Osteoblast (primary cell): ENCODE measurements at regions not wholly inside any gene's neighbourhood (a gene's known extent, or its start where the extent isn't known, plus 50 kb on each side); places are given as distances from the start of the nearest gene placed in this dataset.
A peak's percentile ranks its signal among the peaks of the same experiment; 100 is the strongest.

ENCODE experiments used
- DNase-seq: peaks from one replicate; pipeline ENCODE4 v3.0.0; 2011; ENCODE audit warnings: low spot score, mixed read lengths; ENCODE audit not compliant: insufficient read length; ENCODE audit errors: missing footprints
- H2AFZ ChIP-seq: 2 replicates; pipeline ENCODE4 v1.6.0; 2011; ENCODE audit warnings: mild to moderate bottlenecking, low read length
- H3K27ac ChIP-seq: 2 replicates; pipeline ENCODE4 v1.5.1; 2011; ENCODE audit warnings: mild to moderate bottlenecking, low read depth, low read length, moderate library complexity
- H3K27me3 ChIP-seq: 2 replicates; pipeline ENCODE4 v1.6.0; 2012; ENCODE audit warnings: mild to moderate bottlenecking, control low read depth, inconsistent platforms, low read length, moderate library complexity; ENCODE audit not compliant: insufficient read depth
- H3K36me3 ChIP-seq: 2 replicates; pipeline ENCODE4 v1.5.1; 2011; ENCODE audit warnings: mild to moderate bottlenecking, low read length, control low read depth, moderate library complexity; ENCODE audit not compliant: insufficient read depth
- H3K4me1 ChIP-seq: 2 replicates; pipeline ENCODE4 v1.5.1; 2011; ENCODE audit warnings: mild to moderate bottlenecking, low read length, control low read depth, moderate library complexity; ENCODE audit not compliant: insufficient read depth
- H3K4me2 ChIP-seq: 2 replicates; pipeline ENCODE4 v1.6.0; 2011; ENCODE audit warnings: mild to moderate bottlenecking, low read length; ENCODE audit not compliant: insufficient read depth
- H3K4me3 ChIP-seq: fragments of 200-600 bp; sonication (generic); 3 replicates; pipeline ENCODE4 v1.5.1; 2012; ENCODE audit warnings: mild to moderate bottlenecking, low read length, inconsistent platforms; ENCODE audit not compliant: insufficient read depth
- H3K79me2 ChIP-seq: 2 replicates; pipeline ENCODE4 v1.6.0; 2012; ENCODE audit warnings: mild to moderate bottlenecking, low read length, control low read depth, inconsistent platforms; ENCODE audit not compliant: insufficient read depth
- H3K9me3 ChIP-seq: 2 replicates; pipeline ENCODE4 v1.5.1; 2011; ENCODE audit warnings: low read depth, low read length, control low read depth
- H4K20me1 ChIP-seq: 2 replicates; pipeline ENCODE4 v1.6.0; 2012; ENCODE audit warnings: mild to moderate bottlenecking, low read length, control low read depth; ENCODE audit not compliant: insufficient read depth
- CTCF ChIP-seq: IDR thresholded peaks from 2 replicates; pipeline ENCODE4 v1.5.1; 2011; ENCODE audit warnings: mild to moderate bottlenecking, low read depth, low read length, moderate library complexity; ENCODE audit errors: extremely low read depth

- H3K27ac ChIP-seq, result no peak overlapping the region
- TF ChIP-seq CTCF, result no peak
- no peak overlapping the region for H3K4me3 ChIP-seq
- no peaks in the 10 kb centered on the region for H4K20me1 ChIP-seq
- DNase-seq, result no peak
- H3K4me2 ChIP-seq, result no peak overlapping the region
- no peaks in the 10 kb centered on the region for H3K36me3 ChIP-seq
- H2AFZ ChIP-seq, result no peak overlapping the region
- no peaks in the 10 kb centered on the region for H3K27me3 ChIP-seq
- no peaks in the 10 kb centered on the region for H3K9me3 ChIP-seq
- no peaks in the 10 kb centered on the region for H3K79me2 ChIP-seq
- no peaks in the 10 kb centered on the region for H3K4me1 ChIP-seq
Observed at GRCh38 chr4:104022226-104022625, 302.4 kb upstream of the TACR3 start.

- Histone ChIP-seq H2AFZ (no peak overlapping the region), H3K4me1 (no peaks in the 10 kb centered on the region), H3K79me2 (no peaks in the 10 kb centered on the region), H3K27me3 (no peaks in the 10 kb centered on the region), H3K9me3 (no peaks in the 10 kb centered on the region), H3K4me3 (no peak overlapping the region), H3K4me2 (no peak overlapping the region), H3K27ac (no peak overlapping the region), H3K36me3 (no peaks in the 10 kb centered on the region), H4K20me1 (no peaks in the 10 kb centered on the region)
- no peak for DNase-seq
- no peak for TF ChIP-seq CTCF
Observed at GRCh38 chr4:104020641-104021040, 300.9 kb upstream of the TACR3 start.

GRCh38 chr4:104017213-104017612, 297.4 kb upstream of the TACR3 start:
- Histone ChIP-seq H3K36me3 (no peaks in the 10 kb centered on the region), H3K27ac (no peak overlapping the region), H2AFZ (no peak overlapping the region), H3K27me3 (no peaks in the 10 kb centered on the region), H3K9me3 (peaks cover 2% of the 10 kb centered on the region), H3K79me2 (no peaks in the 10 kb centered on the region), H3K4me3 (no peak overlapping the region), H3K4me2 (no peak overlapping the region), H3K4me1 (no peaks in the 10 kb centered on the region), H4K20me1 (no peaks in the 10 kb centered on the region)
- no peak for TF ChIP-seq CTCF
- no peak for DNase-seq

GRCh38 chr4:104015680-104016079, 295.9 kb upstream of the TACR3 start:
- peaks cover 2% of the 10 kb centered on the region for H3K9me3 ChIP-seq
- no peaks in the 10 kb centered on the region for H3K27me3 ChIP-seq
- H4K20me1 ChIP-seq, result no peaks in the 10 kb centered on the region
- H2AFZ ChIP-seq, result no peak overlapping the region
- H3K4me3 ChIP-seq, result no peak overlapping the region
- peak; percentile 22 for DNase-seq
- no peak overlapping the region for H3K27ac ChIP-seq
- H3K36me3 ChIP-seq, result no peaks in the 10 kb centered on the region
- H3K4me1 ChIP-seq, result no peaks in the 10 kb centered on the region
- no peak for TF ChIP-seq CTCF
- no peak overlapping the region for H3K4me2 ChIP-seq
- H3K79me2 ChIP-seq, result no peaks in the 10 kb centered on the region
